ENCODE measurements at regions not wholly inside any gene's neighbourhood (a gene's known extent, or its start where the extent isn't known, plus 50 kb on each side); places are given as distances from the start of the nearest gene placed in this dataset.

- no CpG with 5 or more reads among the region's 3 CpGs for WGBS (ENCODE audit: insufficient coverage)
- CTCF ChIA-PET, result no interaction called here
Measured at GRCh38 chr11:91686281-91686680, 538.3 kb upstream of the FAT3 start.

GRCh38 chr11:91673705-91674104 lies 550.9 kb upstream of the FAT3 start:
- H3K27ac ChIP-seq (ENCODE audit: low read length in 2 of 2), result no peak overlapping the region
- CTCF ChIA-PET, result no interaction called here
- H3K4me1 ChIP-seq (ENCODE audit: control insufficient read depth in 2 of 2, insufficient read depth in 2 of 2, low read length in 2 of 2), result no peaks in the 10 kb centered on the region
- H3K9ac ChIP-seq (ENCODE audit: low read length), result no peak overlapping the region
- H2AFZ ChIP-seq (ENCODE audit: insufficient read depth, low read depth, low read length, poor library complexity, severe bottlenecking), result no peak overlapping the region
- H3K9me3 Mint-ChIP-seq (ENCODE audit: insufficient read depth), result peaks cover 22% of the 10 kb centered on the region
- intact Hi-C loops (cut with micrococcal nuclease), result no loop called here
- TF ChIP-seq CTCF (IDR thresholded peaks at IDR 0.05), result no peak
- TF ChIP-seq EZH2 (IDR thresholded peaks at IDR 0.05; ENCODE audit: borderline replicate concordance, insufficient read depth, low read depth, low read length, poor library complexity, severe bottlenecking), result no peak
- H3K4me2 ChIP-seq (replicated peaks; ENCODE audit: low read depth, low read length, poor library complexity, severe bottlenecking), result no peak overlapping the region
- H3K79me2 ChIP-seq (ENCODE audit: control insufficient read depth, insufficient read depth, low read length), result no peaks in the 10 kb centered on the region
- no peaks in the 10 kb centered on the region for H3K27me3 ChIP-seq (replicated peaks in 1 of 4; ENCODE audit: control extremely low read depth in 1 of 4, control insufficient read depth in 3 of 4, insufficient read depth in 4 of 4, low read length in 3 of 4)
- no peak for DNase-seq
- peaks cover 0 to 6% (median 0%) of the 10 kb centered on the region in 3 donors for H3K9me3 ChIP-seq (ENCODE audit: control extremely low read depth in 1 of 3, control insufficient read depth in 2 of 3, insufficient read depth in 1 of 3, low read length in 2 of 3)
- H3K4me3 Mint-ChIP-seq, result no peak overlapping the region
- no peaks in the 10 kb centered on the region for H4K20me1 ChIP-seq (ENCODE audit: control insufficient read depth, insufficient read depth, low read length, poor library complexity, severe bottlenecking)
- H3K27me3 Mint-ChIP-seq, result no peaks in the 10 kb centered on the region
- no peak for ATAC-seq (ENCODE audit: low read depth)
- no peaks in the 10 kb centered on the region for H3K36me3 ChIP-seq (replicated peaks in 1 of 2; ENCODE audit: control extremely low read depth in 1 of 2, control insufficient read depth in 1 of 2, extremely low read depth in 1 of 2, insufficient read depth in 2 of 2, low read length in 1 of 2)
- POLR2A ChIA-PET, result no interaction called here
- H3K4me3 ChIP-seq (ENCODE audit: control extremely low read depth in 1 of 5, extremely low read depth in 1 of 5, insufficient read depth in 1 of 5, low read depth in 2 of 5, low read length in 4 of 5), result no peak overlapping the region
- 100% methylated on average over 1 of the region's 1 CpG for WGBS (ENCODE audit: insufficient coverage)
- H3K4me1 Mint-ChIP-seq, result no peaks in the 10 kb centered on the region
- no peak overlapping the region for H3K27ac Mint-ChIP-seq

More at GRCh38 chr11:91686281-91686680, 538.3 kb upstream of the FAT3 start:
- no peak overlapping the region for H3K27ac Mint-ChIP-seq
- Histone ChIP-seq H3K27me3 (replicated peaks in 1 of 4; ENCODE audit: control extremely low read depth in 1 of 4, control insufficient read depth in 3 of 4, insufficient read depth in 4 of 4, low read length in 3 of 4) (no peaks in the 10 kb centered on the region), H3K4me1 (ENCODE audit: control insufficient read depth in 2 of 2, insufficient read depth in 2 of 2, low read length in 2 of 2) (no peaks in the 10 kb centered on the region), H4K20me1 (ENCODE audit: control insufficient read depth, insufficient read depth, low read length, poor library complexity, severe bottlenecking) (no peaks in the 10 kb centered on the region), H3K9me3 (ENCODE audit: control extremely low read depth in 1 of 3, control insufficient read depth in 2 of 3, insufficient read depth in 1 of 3, low read length in 2 of 3) (no peaks in the 10 kb centered on the region), H3K4me2 (replicated peaks; ENCODE audit: low read depth, low read length, poor library complexity, severe bottlenecking) (no peak overlapping the region), H3K4me3 (ENCODE audit: control extremely low read depth in 1 of 5, extremely low read depth in 1 of 5, insufficient read depth in 1 of 5, low read depth in 2 of 5, low read length in 4 of 5) (no peak overlapping the region), H2AFZ (ENCODE audit: insufficient read depth, low read depth, low read length, poor library complexity, severe bottlenecking) (no peak overlapping the region), H3K79me2 (ENCODE audit: control insufficient read depth, insufficient read depth, low read length) (no peaks in the 10 kb centered on the region), H3K36me3 (replicated peaks in 1 of 2; ENCODE audit: control extremely low read depth in 1 of 2, control insufficient read depth in 1 of 2, extremely low read depth in 1 of 2, insufficient read depth in 2 of 2, low read length in 1 of 2) (no peaks in the 10 kb centered on the region), H3K27ac (ENCODE audit: low read length in 2 of 2) (no peak overlapping the region), H3K9ac (ENCODE audit: low read length) (no peak overlapping the region)
- H3K4me1 Mint-ChIP-seq, result no peaks in the 10 kb centered on the region
- H3K9me3 Mint-ChIP-seq (ENCODE audit: insufficient read depth), result no peaks in the 10 kb centered on the region
- H3K4me3 Mint-ChIP-seq, result no peak overlapping the region
- TF ChIP-seq CTCF (IDR thresholded peaks at IDR 0.05) (no peak), EZH2 (IDR thresholded peaks at IDR 0.05; ENCODE audit: borderline replicate concordance, insufficient read depth, low read depth, low read length, poor library complexity, severe bottlenecking) (no peak)
- DNase-seq (no peak), ATAC-seq (ENCODE audit: low read depth) (no peak)
- H3K27me3 Mint-ChIP-seq, result no peaks in the 10 kb centered on the region
- intact Hi-C loops (cut with micrococcal nuclease), result no loop called here
- POLR2A ChIA-PET, result no interaction called here
